Caco-2 (cell line): ENCODE measurements at regions not wholly inside any gene's neighbourhood (a gene's known extent, or its start where the extent isn't known, plus 50 kb on each side); places are given as distances from the start of the nearest gene placed in this dataset.

Source experiments
- BruUV-seq: library from RNA; stranded (reverse); fragments of 400-500 nt; replicated peaks from 2 replicates; lab custom pipeline; 2021; lab: Mats Ljungman, UMichigan
- CTCF ChIA-PET: fragments of 300-600 bp; sonication (Branson Sonifier 250); formaldehyde crosslinking; loops from one replicate; lab custom pipeline; 2022; ENCODE audit warnings: antibody characterized with exemption; lab: Charles Lee
- POLR2A ChIA-PET: fragments of 300-600 bp; sonication (Branson Sonifier 250); formaldehyde crosslinking; loops from one replicate; lab custom pipeline; 2022; ENCODE audit warnings: antibody characterized with exemption; lab: Charles Lee
- DNase-seq, 2 experiments: peaks; one replicate each; pipeline versions ENCODE4 v3.0.0 to v3.0.0-alpha.2; 2020 to 2022
- H3K27me3 ChIP-seq: replicated peaks from 2 replicates; pipeline ENCODE4 v1.6.0; 2011; ENCODE audit warnings: low read length; ENCODE audit not compliant: control insufficient read depth, insufficient read depth
- H3K36me3 ChIP-seq: 2 replicates; pipeline ENCODE4 v1.5.1; 2011; ENCODE audit warnings: low read length; ENCODE audit not compliant: control insufficient read depth, insufficient read depth
- H3K4me1 ChIP-seq: fragments of 250-450 bp; sonication (Bioruptor Pico); 2 replicates; pipeline ENCODE4 v1.5.1; 2020; ENCODE audit warnings: mild to moderate bottlenecking
- H3K4me3 ChIP-seq: 2 replicates; pipeline ENCODE4 v1.5.1; 2011; ENCODE audit warnings: low read depth, mild to moderate bottlenecking, control low read depth, low read length
- H3K9me3 ChIP-seq: fragments of 250-450 bp; sonication (Bioruptor Pico); 2 replicates; pipeline ENCODE4 v1.5.1; 2020; ENCODE audit warnings: mild to moderate bottlenecking, moderate library complexity
- H3K27ac Mint-ChIP-seq: one replicate; pipeline ENCODE4 v1.8.0; 2022; ENCODE audit warnings: mixed read lengths; ENCODE audit not compliant: unreplicated experiment
- H3K27me3 Mint-ChIP-seq: one replicate; pipeline ENCODE4 v1.8.0; 2022; ENCODE audit warnings: mixed read lengths; ENCODE audit not compliant: insufficient read depth, unreplicated experiment
- H3K36me3 Mint-ChIP-seq: one replicate; pipeline ENCODE4 v1.8.0; 2022; ENCODE audit warnings: mild to moderate bottlenecking, mixed read lengths; ENCODE audit not compliant: insufficient read depth, unreplicated experiment
- H3K4me1 Mint-ChIP-seq: one replicate; pipeline ENCODE4 v1.8.0; 2022; ENCODE audit warnings: low read depth, mixed read lengths; ENCODE audit not compliant: unreplicated experiment
- H3K4me3 Mint-ChIP-seq: one replicate; pipeline ENCODE4 v1.8.0; 2022; ENCODE audit warnings: mild to moderate bottlenecking, moderate library complexity, mixed read lengths; ENCODE audit not compliant: unreplicated experiment
- H3K9me3 Mint-ChIP-seq: one replicate; pipeline ENCODE4 v1.8.0; 2022; ENCODE audit warnings: mixed read lengths; ENCODE audit not compliant: unreplicated experiment
- CTCF ChIP-seq, 2 experiments: fragments of 200-600 bp in 1 of 2; IDR thresholded peaks; 1 replicate in 1 of 2; 2 replicates in 1 of 2; pipeline versions ENCODE4 v1.5.1 to v1.8.0; 2011 to 2022; ENCODE audit warnings: antibody characterized with exemption in 1 of 2, control low read depth in 1 of 2, inconsistent platforms in 1 of 2, low read depth in 1 of 2, low read length in 1 of 2, mild to moderate bottlenecking in 1 of 2, moderate library complexity in 1 of 2; ENCODE audit not compliant: insufficient read depth in 1 of 2, severe bottlenecking in 1 of 2, unreplicated experiment in 1 of 2
- intact Hi-C: fragments of 100-400 bp; cut with micrococcal nuclease; formaldehyde crosslinking; loops from one replicate; pipeline ENCODE4 v1.10.0; 2022; ENCODE audit not compliant: unreplicated experiment

DNA sequence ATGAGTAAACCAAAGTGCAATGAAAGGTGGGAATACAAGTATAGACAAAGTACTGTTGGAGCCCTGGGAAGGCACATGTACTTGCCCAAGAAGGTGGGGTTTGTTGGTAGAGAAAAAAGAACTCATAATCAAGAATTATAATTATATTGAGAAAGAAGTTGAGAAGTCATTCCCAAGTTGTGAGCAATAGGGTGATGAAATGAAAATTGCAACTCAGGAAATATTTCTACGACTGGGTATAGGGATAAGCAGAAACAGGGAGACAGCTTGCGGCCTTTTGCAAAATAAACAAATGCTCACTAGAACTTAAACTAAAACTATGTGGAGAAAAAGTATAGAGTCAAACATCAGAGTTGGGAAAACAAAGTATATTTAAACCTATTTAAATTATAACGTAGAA, 250.7 kb upstream of the FAM83B start:
- ChIA-PET POLR2A (no interaction called here), CTCF (no interaction called here)
- Histone ChIP-seq H3K4me1 (no peaks in the 10 kb centered on the region), H3K27me3 (no peaks in the 10 kb centered on the region), H3K36me3 (no peaks in the 10 kb centered on the region), H3K9me3 (no peaks in the 10 kb centered on the region), H3K4me3 (no peak overlapping the region)
- BruUV-seq, result no TSS peak
- no peak overlapping the region for H3K27ac Mint-ChIP-seq
- TF ChIP-seq CTCF (IDR thresholded peaks at IDR 0.05; ENCODE audit: insufficient read depth in 1 of 2, low read depth in 1 of 2, low read length in 1 of 2, severe bottlenecking in 1 of 2, unreplicated experiment in 1 of 2), result no peak
- H3K36me3 Mint-ChIP-seq, result no peaks in the 10 kb centered on the region
- H3K4me1 Mint-ChIP-seq, result no peaks in the 10 kb centered on the region
- H3K27me3 Mint-ChIP-seq, result no peaks in the 10 kb centered on the region
- intact Hi-C loops, result no loop called here
- no peaks in the 10 kb centered on the region for H3K9me3 Mint-ChIP-seq
- no peak for DNase-seq
- no peak overlapping the region for H3K4me3 Mint-ChIP-seq

DNA sequence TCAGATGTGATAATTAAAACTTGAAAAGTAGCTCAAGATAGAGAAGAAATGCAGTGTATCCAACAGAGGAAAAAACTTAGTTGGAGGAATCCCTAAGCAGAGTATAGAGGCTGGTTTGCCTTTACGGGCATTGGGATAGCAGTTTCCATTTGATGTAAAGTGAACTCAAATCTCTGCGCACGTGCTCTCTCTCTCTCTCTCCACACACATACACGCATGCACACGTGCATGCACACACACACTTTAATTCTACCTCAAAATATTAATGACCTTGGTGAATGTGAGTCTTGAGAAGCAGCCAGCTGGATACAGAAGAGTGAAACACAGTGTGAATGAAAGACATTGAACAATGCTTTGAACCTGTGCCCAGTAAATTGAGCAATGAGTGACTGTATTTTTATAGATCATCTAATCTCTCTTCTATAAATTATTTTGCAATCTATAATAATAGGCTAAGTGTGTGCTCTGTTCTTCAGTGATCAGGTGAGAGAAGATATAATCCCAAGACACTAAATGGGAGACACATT, 247.7 kb upstream of the FAM83B start:
- BruUV-seq, result no TSS peak
- CTCF ChIA-PET, result no interaction called here

DNA sequence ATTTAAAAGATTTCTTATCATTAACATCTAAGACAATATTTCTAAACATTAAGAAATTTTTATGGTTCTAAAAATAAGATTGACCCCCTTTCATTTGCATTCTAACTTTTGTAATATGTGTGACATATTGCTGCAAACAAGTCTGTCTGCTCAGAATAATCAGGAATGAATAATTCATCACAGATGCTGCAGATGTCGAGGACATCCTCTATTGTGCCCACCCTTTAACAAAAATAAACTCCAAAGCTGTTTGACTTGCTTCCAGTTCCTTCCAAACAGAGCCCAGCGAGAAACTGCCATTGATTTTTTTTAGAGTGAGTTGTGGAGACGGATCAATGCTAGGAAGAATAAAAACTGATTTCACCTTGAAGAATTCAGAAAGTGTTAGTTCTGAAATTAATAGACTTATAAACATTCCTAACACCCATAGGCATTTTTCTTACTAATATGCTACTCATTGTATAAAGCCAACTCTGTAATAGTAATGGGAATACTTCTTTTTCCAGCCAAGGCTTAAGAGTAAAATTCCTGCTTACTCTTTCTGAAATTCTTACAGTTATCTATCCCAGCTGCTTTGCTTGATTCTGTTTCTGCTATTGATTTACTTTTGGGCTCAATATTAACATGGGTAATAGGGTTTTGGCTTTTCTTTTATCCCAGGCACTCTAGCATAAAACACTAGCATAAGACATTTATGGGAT, 244.8 kb upstream of the FAM83B start:
- BruUV-seq, result no TSS peak
- no peak overlapping the region for H3K4me3 Mint-ChIP-seq
- H3K4me1 Mint-ChIP-seq, result no peaks in the 10 kb centered on the region
- H3K9me3 Mint-ChIP-seq, result no peaks in the 10 kb centered on the region
- Histone ChIP-seq H3K36me3 (no peaks in the 10 kb centered on the region), H3K27me3 (no peaks in the 10 kb centered on the region), H3K4me3 (no peak overlapping the region), H3K4me1 (no peaks in the 10 kb centered on the region), H3K9me3 (no peaks in the 10 kb centered on the region)
- ChIA-PET CTCF (no interaction called here), POLR2A (no interaction called here)
- no peak overlapping the region for H3K27ac Mint-ChIP-seq
- intact Hi-C loops, result no loop called here
- no peak for TF ChIP-seq CTCF (IDR thresholded peaks at IDR 0.05; ENCODE audit: insufficient read depth in 1 of 2, low read depth in 1 of 2, low read length in 1 of 2, severe bottlenecking in 1 of 2, unreplicated experiment in 1 of 2)
- no peaks in the 10 kb centered on the region for H3K27me3 Mint-ChIP-seq
- no peaks in the 10 kb centered on the region for H3K36me3 Mint-ChIP-seq
- no peak for DNase-seq

More for the DNA sequence above, 247.7 kb upstream of the FAM83B start:
- intact Hi-C loops, result no loop called here
- Mint-ChIP-seq H3K4me1 (no peaks in the 10 kb centered on the region), H3K9me3 (no peaks in the 10 kb centered on the region), H3K27me3 (no peaks in the 10 kb centered on the region), H3K36me3 (no peaks in the 10 kb centered on the region), H3K27ac (no peak overlapping the region), H3K4me3 (no peak overlapping the region)
- Histone ChIP-seq H3K4me1 (no peaks in the 10 kb centered on the region), H3K36me3 (no peaks in the 10 kb centered on the region), H3K9me3 (no peaks in the 10 kb centered on the region), H3K4me3 (no peak overlapping the region), H3K27me3 (no peaks in the 10 kb centered on the region)
- TF ChIP-seq CTCF (IDR thresholded peaks at IDR 0.05; ENCODE audit: insufficient read depth in 1 of 2, low read depth in 1 of 2, low read length in 1 of 2, severe bottlenecking in 1 of 2, unreplicated experiment in 1 of 2), result no peak
- no peak for DNase-seq
- POLR2A ChIA-PET, result no interaction called here
